GM18499 (cell line): ENCODE measurements at regions not wholly inside any gene's neighbourhood (a gene's known extent, or its start where the extent isn't known, plus 50 kb on each side); places are given as distances from the start of the nearest gene placed in this dataset.
"Not testable (repeated sequence)": the region's sequence is repeated elsewhere in the genome, so short reads cannot be mapped to it uniquely, and the experiment has no call there.

Experiments
- ATAC-seq: cut with Tn5 transposase; IDR thresholded peaks from one replicate; pipeline ENCODE4 v1.9.1; 2021; ENCODE audit warnings: moderate number of reproducible peaks; ENCODE audit not compliant: insufficient read depth, unreplicated experiment

- no peak for ATAC-seq
Observed at GRCh38 chr1:217140041-217140901, 417.0 kb upstream of the ESRRG start.

- no peak for ATAC-seq
Observed at GRCh38 chr1:217139513-217139912, 416.3 kb upstream of the ESRRG start.

GRCh38 chr1:217138799-217139466 lies 415.7 kb upstream of the ESRRG start:
- no peak for ATAC-seq

- ATAC-seq, result no peak
Observed at GRCh38 chr1:217138173-217138765, 415.0 kb upstream of the ESRRG start.

GRCh38 chr1:217137210-217137881 lies 414.1 kb upstream of the ESRRG start:
- ATAC-seq, result no peak

GRCh38 chr1:217136895-217137205 lies 413.6 kb upstream of the ESRRG start:
- ATAC-seq, result no peak

GRCh38 chr1:217135987-217136894 lies 413.0 kb upstream of the ESRRG start:
- ATAC-seq, result no peak

GRCh38 chr1:217135569-217135915 lies 412.3 kb upstream of the ESRRG start:
- no peak for ATAC-seq

GRCh38 chr1:217134857-217135568 lies 411.8 kb upstream of the ESRRG start:
- no peak for ATAC-seq

GRCh38 chr1:217133958-217134856 lies 411.0 kb upstream of the ESRRG start:
- ATAC-seq, result no peak

- no peak for ATAC-seq
Observed at GRCh38 chr1:217133092-217133491, 409.9 kb upstream of the ESRRG start.

- not testable (repeated sequence) for ATAC-seq
Observed at GRCh38 chr1:217123340-217123739, 400.1 kb upstream of the ESRRG start.

GRCh38 chr1:217117973-217118465 lies 394.8 kb upstream of the ESRRG start:
- no peak for ATAC-seq

- no peak for ATAC-seq
Observed at GRCh38 chr1:217115404-217116380, 392.5 kb upstream of the ESRRG start.

GRCh38 chr1:217109928-217110327 lies 386.7 kb upstream of the ESRRG start:
- ATAC-seq, result no peak

- no peak for ATAC-seq
Observed at GRCh38 chr1:217106231-217106901, 383.1 kb upstream of the ESRRG start.

- ATAC-seq, result no peak
Observed at GRCh38 chr1:217105437-217105836, 382.2 kb upstream of the ESRRG start.
